Neural progenitor cell (in vitro differentiated cells): ENCODE measurements at regions not wholly inside any gene's neighbourhood (a gene's known extent, or its start where the extent isn't known, plus 50 kb on each side); places are given as distances from the start of the nearest gene placed in this dataset.

ENCODE experiments used
- DNase-seq: peaks from one replicate; pipeline ENCODE4 v3.0.0-alpha.2; 2016; ENCODE audit warnings: low spot score
- H2AFZ ChIP-seq: fragments of 200-600 bp; sonication (generic); replicated peaks from 2 replicates; pipeline ENCODE4 v1.6.1; 2016; ENCODE audit warnings: antibody characterized with exemption
- H3F3A ChIP-seq: fragments of 200-600 bp; sonication (generic); 2 replicates; pipeline ENCODE4 v1.6.1; 2016; ENCODE audit warnings: antibody characterized with exemption, low read depth
- H3K27ac ChIP-seq: fragments of 200-600 bp; sonication (generic); 2 replicates; pipeline ENCODE4 v1.5.1; 2016; ENCODE audit warnings: mild to moderate bottlenecking
- H3K27me3 ChIP-seq: fragments of 200-600 bp; sonication (generic); 2 replicates; pipeline ENCODE4 v1.6.1; 2016; ENCODE audit warnings: mild to moderate bottlenecking, moderate library complexity
- H3K36me3 ChIP-seq: fragments of 200-600 bp; sonication (generic); 2 replicates; pipeline ENCODE4 v1.5.1; 2016
- H3K4me1 ChIP-seq: fragments of 200-600 bp; sonication (generic); 2 replicates; pipeline ENCODE4 v1.6.1; 2016; ENCODE audit warnings: mixed run types
- H3K4me2 ChIP-seq: fragments of 200-600 bp; sonication (generic); 2 replicates; pipeline ENCODE4 v1.6.1; 2016
- H3K4me3 ChIP-seq: fragments of 200-600 bp; sonication (generic); 2 replicates; pipeline ENCODE4 v1.5.1; 2016
- H3K79me2 ChIP-seq: fragments of 200-600 bp; sonication (generic); 2 replicates; pipeline ENCODE4 v1.6.1; 2016; ENCODE audit warnings: low read depth
- H3K9ac ChIP-seq: fragments of 200-600 bp; sonication (generic); 2 replicates; pipeline ENCODE4 v1.6.1; 2016
- H3K9me3 ChIP-seq: fragments of 200-600 bp; sonication (generic); 2 replicates; pipeline ENCODE4 v1.5.1; 2016; ENCODE audit warnings: low read depth
- H4K20me1 ChIP-seq: fragments of 200-600 bp; sonication (generic); 2 replicates; pipeline ENCODE4 v1.6.1; 2016; ENCODE audit warnings: low read depth
- H3K27ac Mint-ChIP-seq: 3 replicates; pipeline ENCODE4 v1.8.0; 2021; ENCODE audit warnings: mixed read lengths
- H3K27me3 Mint-ChIP-seq: 2 replicates; pipeline ENCODE4 v1.8.0; 2022; ENCODE audit warnings: low read depth, mild to moderate bottlenecking, inconsistent platforms, moderate library complexity, mixed read lengths; ENCODE audit not compliant: insufficient read depth
- H3K36me3 Mint-ChIP-seq: 3 replicates; pipeline ENCODE4 v1.8.0; 2021; ENCODE audit warnings: mixed read lengths
- H3K4me1 Mint-ChIP-seq: 3 replicates; pipeline ENCODE4 v1.8.0; 2021; ENCODE audit warnings: mixed read lengths
- H3K4me3 Mint-ChIP-seq: 3 replicates; pipeline ENCODE4 v1.8.0; 2021; ENCODE audit warnings: mild to moderate bottlenecking, moderate library complexity, mixed read lengths
- H3K9me3 Mint-ChIP-seq: 3 replicates; pipeline ENCODE4 v1.8.0; 2020; ENCODE audit warnings: mixed read lengths
- CTCF ChIP-seq: fragments of 200-600 bp; sonication (generic); IDR thresholded peaks from 2 replicates; pipeline ENCODE4 v1.5.1; 2017; ENCODE audit warnings: antibody characterized with exemption, mild to moderate bottlenecking
- EZH2 ChIP-seq: fragments of 200-600 bp; sonication (generic); IDR thresholded peaks from 2 replicates; pipeline ENCODE4 v1.6.1; 2017; ENCODE audit warnings: antibody characterized with exemption, mild to moderate bottlenecking, moderate library complexity
- EZH2phosphoT487 ChIP-seq: fragments of 200-600 bp; sonication (generic); IDR thresholded peaks from 2 replicates; pipeline ENCODE4 v1.6.1; 2017; ENCODE audit warnings: antibody characterized with exemption

- Histone ChIP-seq H3K79me2 (no peaks in the 10 kb centered on the region), H3K4me3 (no peak overlapping the region), H3K9ac (no peak overlapping the region), H2AFZ (no peak overlapping the region), H4K20me1 (no peaks in the 10 kb centered on the region), H3K27me3 (no peaks in the 10 kb centered on the region), H3F3A (no peaks in the 10 kb centered on the region), H3K36me3 (no peaks in the 10 kb centered on the region), H3K9me3 (no peaks in the 10 kb centered on the region), H3K27ac (no peak overlapping the region), H3K4me1 (peaks cover 1% of the 10 kb centered on the region), H3K4me2 (no peak overlapping the region)
- H3K27ac Mint-ChIP-seq = no peak overlapping the region
- no peak overlapping the region for H3K4me3 Mint-ChIP-seq
- no peaks in the 10 kb centered on the region for H3K27me3 Mint-ChIP-seq
- TF ChIP-seq CTCF (no peak), EZH2phosphoT487 (no peak), EZH2 (no peak)
- no peak for DNase-seq
- H3K4me1 Mint-ChIP-seq = peaks cover 4% of the 10 kb centered on the region
- no peaks in the 10 kb centered on the region for H3K36me3 Mint-ChIP-seq
- no peaks in the 10 kb centered on the region for H3K9me3 Mint-ChIP-seq
These were observed 479.3 kb downstream of the IRS1 start for GRCh38 chr2:226320076-226320948.

- Mint-ChIP-seq H3K4me3 (no peak overlapping the region), H3K36me3 (no peaks in the 10 kb centered on the region), H3K4me1 (peaks cover 3% of the 10 kb centered on the region), H3K27ac (no peak overlapping the region), H3K9me3 (no peaks in the 10 kb centered on the region), H3K27me3 (no peaks in the 10 kb centered on the region)
- H3K4me3 ChIP-seq = no peak overlapping the region
- H4K20me1 ChIP-seq = no peaks in the 10 kb centered on the region
- no peak overlapping the region for H3K4me2 ChIP-seq
- no peaks in the 10 kb centered on the region for H3K36me3 ChIP-seq
- no peak for DNase-seq
- no peaks in the 10 kb centered on the region for H3K79me2 ChIP-seq
- no peaks in the 10 kb centered on the region for H3K4me1 ChIP-seq
- no peak for TF ChIP-seq CTCF
- TF ChIP-seq EZH2 = no peak
- no peak for TF ChIP-seq EZH2phosphoT487
- no peak overlapping the region for H3K27ac ChIP-seq
- no peaks in the 10 kb centered on the region for H3K9me3 ChIP-seq
- H2AFZ ChIP-seq = no peak overlapping the region
- H3F3A ChIP-seq = no peaks in the 10 kb centered on the region
- no peaks in the 10 kb centered on the region for H3K27me3 ChIP-seq
- no peak overlapping the region for H3K9ac ChIP-seq
These were observed 481.6 kb downstream of the IRS1 start for GRCh38 chr2:226317970-226318369.

GRCh38 chr2:226313060-226313459, 486.6 kb downstream of the IRS1 start:
- TF ChIP-seq EZH2 (no peak), CTCF (no peak), EZH2phosphoT487 (no peak)
- no peaks in the 10 kb centered on the region for H3K36me3 ChIP-seq
- H3K27ac Mint-ChIP-seq = no peak overlapping the region
- H3K9me3 Mint-ChIP-seq = no peaks in the 10 kb centered on the region
- H3K4me3 Mint-ChIP-seq = no peak overlapping the region
- H3K9ac ChIP-seq = no peak overlapping the region
- H3K27ac ChIP-seq = no peak overlapping the region
- no peaks in the 10 kb centered on the region for H3K9me3 ChIP-seq
- no peaks in the 10 kb centered on the region for H3K79me2 ChIP-seq
- H3F3A ChIP-seq = no peaks in the 10 kb centered on the region
- no peak for DNase-seq
- H4K20me1 ChIP-seq = no peaks in the 10 kb centered on the region
- no peak overlapping the region for H3K4me2 ChIP-seq
- no peak overlapping the region for H3K4me3 ChIP-seq
- H3K4me1 Mint-ChIP-seq = peaks cover 8% of the 10 kb centered on the region
- H2AFZ ChIP-seq = no peak overlapping the region
- no peaks in the 10 kb centered on the region for H3K4me1 ChIP-seq
- no peaks in the 10 kb centered on the region for H3K27me3 ChIP-seq
- no peaks in the 10 kb centered on the region for H3K36me3 Mint-ChIP-seq
- no peaks in the 10 kb centered on the region for H3K27me3 Mint-ChIP-seq
